Adrenal gland (tissue), 5 donors: ENCODE measurements at regions not wholly inside any gene's neighbourhood (a gene's known extent, or its start where the extent isn't known, plus 50 kb on each side); places are given as distances from the start of the nearest gene placed in this dataset.

Experiments
- CTCF ChIP-seq, 6 experiments: fragments of 450-650 bp in 4 of 6; fragments of 200-600 bp in 2 of 6; sonication (generic) in 1 of 6; IDR thresholded peaks; 1 replicate in 5 of 6; 2 replicates in 1 of 6; pipeline versions ENCODE4 v1.5.1 to v1.8.0; 2016 to 2021; ENCODE audit warnings: antibody characterized with exemption in 6 of 6, mild to moderate bottlenecking in 2 of 6, moderate library complexity in 1 of 6
- POLR2A ChIP-seq, 2 donors: fragments of 450-650 bp; IDR thresholded peaks; one replicate each; pipeline ENCODE4 v1.6.1; 2017; ENCODE audit warnings: antibody characterized with exemption in 2 of 2, mild to moderate bottlenecking in 2 of 2, moderate library complexity in 1 of 2
- donor health status: DM: no; HTN: no; CAD: no.

DNA sequence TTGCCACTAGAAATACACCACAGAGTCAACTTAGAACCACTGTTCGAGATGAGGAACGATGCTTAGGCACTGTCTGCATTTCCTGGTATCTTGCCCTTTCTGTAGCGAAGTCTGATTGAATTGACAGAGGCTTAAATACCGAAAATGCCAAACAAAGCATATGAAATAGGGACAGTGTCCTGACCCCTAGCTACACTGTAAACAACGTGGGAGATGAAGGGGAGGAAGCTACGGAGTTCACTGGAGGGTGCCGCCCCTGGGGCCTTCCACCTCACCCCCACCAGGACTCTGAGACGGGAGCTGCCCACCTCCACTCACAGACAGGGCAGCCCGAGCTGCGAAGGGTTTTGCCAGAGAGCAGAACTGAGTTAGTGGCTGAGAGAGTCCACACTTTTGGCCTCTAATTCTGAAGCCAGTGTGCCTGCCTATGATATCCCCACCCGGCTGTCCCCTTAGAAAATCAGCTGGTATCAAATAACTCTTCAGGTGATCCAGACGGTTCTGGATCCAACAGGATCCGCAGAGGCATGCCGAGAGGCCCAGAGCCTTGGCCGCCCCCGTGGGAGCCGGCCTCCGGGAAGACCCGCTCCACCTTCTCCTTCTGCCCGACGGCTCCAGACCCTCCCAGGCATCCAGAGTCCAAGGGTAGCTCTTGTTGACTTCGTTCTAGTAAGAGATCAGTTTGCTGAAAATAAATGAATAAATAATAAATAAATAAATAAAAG lies 230.7 kb upstream of the DIO3 start:
- TF ChIP-seq POLR2A (IDR thresholded peaks at IDR 0.05): no peak
- no peak for TF ChIP-seq CTCF (IDR thresholded peaks at IDR 0.05)
